OCI-LY7 (cell line): ENCODE measurements at regions not wholly inside any gene's neighbourhood (a gene's known extent, or its start where the extent isn't known, plus 50 kb on each side); places are given as distances from the start of the nearest gene placed in this dataset.

Experiments used
- BruUV-seq: library from RNA; stranded (reverse); fragments of 400-500 nt; replicated peaks from 2 replicates; lab custom pipeline; 2021; lab: Mats Ljungman, UMichigan
- CTCF ChIA-PET: fragments of 300-600 bp; sonication (Branson Sonifier 250); formaldehyde crosslinking; loops from one replicate; lab custom pipeline; 2022; ENCODE audit warnings: antibody characterized with exemption; ENCODE audit not compliant: unreplicated experiment; lab: Charles Lee
- POLR2A ChIA-PET: fragments of 300-600 bp; sonication (Branson Sonifier 250); formaldehyde crosslinking; loops from one replicate; lab custom pipeline; 2022; ENCODE audit warnings: antibody characterized with exemption; lab: Charles Lee
- DNase-seq: peaks from one replicate; pipeline ENCODE4 v3.0.0-alpha.2; 2015; ENCODE audit warnings: low spot score
- H2AFZ ChIP-seq: fragments of 200-600 bp; sonication (generic), shearing (Covaris generic); 2 replicates; pipeline ENCODE4 v1.6.1; 2014; ENCODE audit warnings: mild to moderate bottlenecking, antibody characterized with exemption, low read length, moderate library complexity
- H3K27ac ChIP-seq: fragments of 200-600 bp; sonication (generic); 2 replicates; pipeline ENCODE4 v1.5.1; 2014; ENCODE audit warnings: mixed run types, low read depth, mild to moderate bottlenecking, moderate library complexity, low read length, inconsistent platforms; ENCODE audit not compliant: poor library complexity, severe bottlenecking
- H3K36me3 ChIP-seq: fragments of 200-600 bp; sonication (generic); 2 replicates; pipeline ENCODE4 v1.6.1; 2014; ENCODE audit warnings: mild to moderate bottlenecking, antibody characterized with exemption, low read length, moderate library complexity, mixed read lengths; ENCODE audit not compliant: insufficient read depth
- H3K4me1 ChIP-seq: fragments of 200-600 bp; sonication (generic); 2 replicates; pipeline ENCODE4 v1.5.1; 2014; ENCODE audit warnings: mild to moderate bottlenecking, low read length; ENCODE audit not compliant: insufficient read depth, poor library complexity, severe bottlenecking
- H3K4me2 ChIP-seq: fragments of 200-600 bp; sonication (generic); 2 replicates; pipeline ENCODE4 v1.6.1; 2014; ENCODE audit warnings: mild to moderate bottlenecking, low read length
- H3K4me3 ChIP-seq: fragments of 200-600 bp; sonication (generic); 2 replicates; pipeline ENCODE4 v1.5.1; 2014; ENCODE audit warnings: mild to moderate bottlenecking, low read depth, low read length; ENCODE audit not compliant: poor library complexity, severe bottlenecking
- H3K79me2 ChIP-seq: fragments of 200-600 bp; sonication (generic); 2 replicates; pipeline ENCODE4 v1.6.1; 2016; ENCODE audit warnings: low read depth, mild to moderate bottlenecking, low read length, moderate library complexity, mixed read lengths; ENCODE audit not compliant: insufficient read depth
- H3K9me2 ChIP-seq: fragments of 200-600 bp; sonication (generic); 2 replicates; pipeline ENCODE4 v1.6.1; 2016; ENCODE audit warnings: mild to moderate bottlenecking, low read length, mixed read lengths; ENCODE audit not compliant: insufficient read depth
- H3K9me3 ChIP-seq: fragments of 200-600 bp; sonication (generic); 2 replicates; pipeline ENCODE4 v1.6.1; 2014; ENCODE audit warnings: mild to moderate bottlenecking, mixed run types, low read length, mixed read lengths
- H4K20me1 ChIP-seq: fragments of 200-600 bp; sonication (generic); 2 replicates; pipeline ENCODE4 v1.6.1; 2014; ENCODE audit warnings: mild to moderate bottlenecking, antibody characterized with exemption, low read length, moderate library complexity, mixed read lengths; ENCODE audit not compliant: insufficient read depth
- EZH2phosphoT487 ChIP-seq: fragments of 200-600 bp; sonication (generic); IDR thresholded peaks from 2 replicates; pipeline ENCODE4 v1.6.1; 2018; ENCODE audit warnings: low read depth, borderline replicate concordance, mild to moderate bottlenecking, mixed run types, antibody characterized with exemption, low read length, moderate library complexity, mixed read lengths
- intact Hi-C: fragments of 100-400 bp; cut with micrococcal nuclease; formaldehyde crosslinking; loops from one replicate; pipeline ENCODE4 v1.10.0; 2022; ENCODE audit not compliant: unreplicated experiment
- TF ChIP-seq, protein P1 (sequence below): fragments of 200-600 bp; sonication (generic); conservative IDR thresholded peaks from 2 replicates; pipeline ENCODE4 v1.5.1; 2014; ENCODE audit warnings: mild to moderate bottlenecking, antibody characterized with exemption, low read length, moderate library complexity, mixed read lengths

DNA sequence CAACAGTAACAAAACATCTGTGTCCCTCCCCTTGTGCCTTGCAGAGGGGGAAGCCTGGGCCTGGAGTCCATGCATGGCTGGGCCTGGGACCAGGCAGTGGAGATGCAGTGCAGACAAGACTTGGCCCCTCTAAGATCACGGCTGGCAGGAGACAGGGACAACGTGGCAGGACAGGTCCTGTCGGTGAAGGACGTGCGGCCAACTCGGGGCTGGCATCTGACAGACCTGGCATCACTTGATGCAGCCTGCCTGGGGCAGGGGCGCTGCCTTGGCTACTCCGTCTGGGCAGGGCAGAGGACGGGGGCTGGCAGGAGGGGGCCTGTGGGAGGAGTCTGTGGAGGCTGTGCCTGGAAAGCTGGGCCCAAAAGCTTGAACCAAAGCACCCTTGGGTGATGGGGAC is 112.1 kb downstream of the CPZ start:
- Histone ChIP-seq H3K9me2 (no peaks in the 10 kb centered on the region), H3K4me2 (no peak overlapping the region), H3K36me3 (no peaks in the 10 kb centered on the region), H2AFZ (no peak overlapping the region), H3K27ac (no peak overlapping the region), H3K4me1 (no peaks in the 10 kb centered on the region), H3K9me3 (no peaks in the 10 kb centered on the region), H3K4me3 (no peak overlapping the region), H4K20me1 (no peaks in the 10 kb centered on the region), H3K79me2 (no peaks in the 10 kb centered on the region)
- ChIA-PET POLR2A (no interaction called here), CTCF (no interaction called here)
- TF ChIP-seq EZH2phosphoT487, result no peak
- TF ChIP-seq, protein P1, sequence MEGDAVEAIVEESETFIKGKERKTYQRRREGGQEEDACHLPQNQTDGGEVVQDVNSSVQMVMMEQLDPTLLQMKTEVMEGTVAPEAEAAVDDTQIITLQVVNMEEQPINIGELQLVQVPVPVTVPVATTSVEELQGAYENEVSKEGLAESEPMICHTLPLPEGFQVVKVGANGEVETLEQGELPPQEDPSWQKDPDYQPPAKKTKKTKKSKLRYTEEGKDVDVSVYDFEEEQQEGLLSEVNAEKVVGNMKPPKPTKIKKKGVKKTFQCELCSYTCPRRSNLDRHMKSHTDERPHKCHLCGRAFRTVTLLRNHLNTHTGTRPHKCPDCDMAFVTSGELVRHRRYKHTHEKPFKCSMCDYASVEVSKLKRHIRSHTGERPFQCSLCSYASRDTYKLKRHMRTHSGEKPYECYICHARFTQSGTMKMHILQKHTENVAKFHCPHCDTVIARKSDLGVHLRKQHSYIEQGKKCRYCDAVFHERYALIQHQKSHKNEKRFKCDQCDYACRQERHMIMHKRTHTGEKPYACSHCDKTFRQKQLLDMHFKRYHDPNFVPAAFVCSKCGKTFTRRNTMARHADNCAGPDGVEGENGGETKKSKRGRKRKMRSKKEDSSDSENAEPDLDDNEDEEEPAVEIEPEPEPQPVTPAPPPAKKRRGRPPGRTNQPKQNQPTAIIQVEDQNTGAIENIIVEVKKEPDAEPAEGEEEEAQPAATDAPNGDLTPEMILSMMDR, result no peak
- no TSS peak for BruUV-seq
- no peak for DNase-seq
- intact Hi-C loops, result no loop called here

DNA sequence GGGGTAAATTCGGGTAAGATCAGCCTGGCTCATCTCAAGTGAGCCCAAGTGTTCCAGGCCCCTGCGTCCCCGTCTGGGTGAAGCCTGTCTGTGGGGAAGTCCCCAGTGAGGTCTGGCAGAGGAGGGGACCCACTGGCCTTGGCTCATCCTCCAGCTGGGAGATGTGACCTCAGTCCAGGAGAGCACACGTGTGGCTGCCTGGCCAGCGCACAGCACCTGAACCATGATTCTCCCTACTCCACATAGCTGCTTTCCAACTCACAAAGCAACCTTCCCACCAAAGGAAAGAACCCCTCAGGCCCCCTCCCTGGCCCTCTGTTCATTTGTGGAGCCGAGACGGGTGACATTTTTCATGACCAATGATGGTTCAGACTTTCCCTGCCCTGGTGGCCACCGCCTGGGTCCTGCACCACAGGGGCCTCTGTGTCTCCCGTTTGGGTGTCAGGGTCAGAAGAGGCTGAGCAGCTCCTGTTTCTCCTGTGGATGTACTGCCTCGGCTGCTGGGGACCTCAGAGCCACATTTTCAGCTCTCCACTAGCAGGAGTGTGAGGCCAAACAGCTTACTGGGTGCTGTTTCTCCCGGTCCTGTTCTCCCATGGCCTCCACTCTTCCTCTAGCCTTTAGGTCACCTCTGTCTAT is 111.4 kb downstream of the CPZ start:
- Histone ChIP-seq H3K4me3 (no peak overlapping the region), H3K27ac (no peak overlapping the region), H3K36me3 (no peaks in the 10 kb centered on the region), H4K20me1 (no peaks in the 10 kb centered on the region), H3K9me2 (no peaks in the 10 kb centered on the region), H3K79me2 (no peaks in the 10 kb centered on the region), H3K4me1 (no peaks in the 10 kb centered on the region), H3K9me3 (no peaks in the 10 kb centered on the region), H3K4me2 (no peak overlapping the region), H2AFZ (no peak overlapping the region)
- TF ChIP-seq, protein P1, result no peak
- no peak for TF ChIP-seq EZH2phosphoT487
- BruUV-seq, result no TSS peak
- no peak for DNase-seq
- POLR2A ChIA-PET, result no interaction called here
- intact Hi-C loops, result no loop called here
- CTCF ChIA-PET, result no interaction called here

DNA sequence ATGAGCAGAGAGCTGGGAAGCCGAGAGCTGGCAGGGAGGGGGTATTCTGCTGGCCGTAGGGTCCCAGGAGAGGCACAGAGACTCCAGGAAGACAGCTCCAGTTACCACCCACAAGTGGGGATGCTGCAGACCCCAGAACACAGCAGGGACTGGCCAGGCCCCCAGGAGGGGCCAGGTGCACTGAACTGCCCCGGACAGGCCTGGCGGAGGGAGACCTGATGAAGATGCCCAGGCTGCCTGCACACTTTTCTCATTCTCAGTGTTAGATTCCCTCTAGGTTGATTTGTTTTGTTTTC is 110.8 kb downstream of the CPZ start:
- H3K36me3 ChIP-seq, result no peaks in the 10 kb centered on the region
- TF ChIP-seq EZH2phosphoT487, result no peak
- TF ChIP-seq, protein P1, result no peak
- no peaks in the 10 kb centered on the region for H3K9me3 ChIP-seq
- no peak for DNase-seq
- no peak overlapping the region for H2AFZ ChIP-seq
- no peaks in the 10 kb centered on the region for H3K4me1 ChIP-seq
- no peaks in the 10 kb centered on the region for H4K20me1 ChIP-seq
- H3K79me2 ChIP-seq, result no peaks in the 10 kb centered on the region
- CTCF ChIA-PET, result no interaction called here
- no TSS peak for BruUV-seq
- no peak overlapping the region for H3K4me3 ChIP-seq
- no peak overlapping the region for H3K4me2 ChIP-seq
- intact Hi-C loops, result no loop called here
- no peak overlapping the region for H3K27ac ChIP-seq
- H3K9me2 ChIP-seq, result no peaks in the 10 kb centered on the region
- POLR2A ChIA-PET, result no interaction called here
